HG03039 (cell line): ENCODE measurements at regions not wholly inside any gene's neighbourhood (a gene's known extent, or its start where the extent isn't known, plus 50 kb on each side); places are given as distances from the start of the nearest gene placed in this dataset.
"Not testable (repeated sequence)": the region's sequence is repeated elsewhere in the genome, so short reads cannot be mapped to it uniquely, and the experiment has no call there.

ENCODE experiments used
- ATAC-seq: cut with Tn5 transposase; IDR thresholded peaks from one replicate; pipeline ENCODE4 v1.9.1; 2021; ENCODE audit warnings: mild to moderate bottlenecking, moderate library complexity; ENCODE audit not compliant: unreplicated experiment

GRCh38 chr13:64662887-64663593 lies 2567.1 kb downstream of the PCDH9 start:
- ATAC-seq, result no peak

GRCh38 chr13:64648293-64648692 lies 2581.8 kb downstream of the PCDH9 start:
- ATAC-seq, result no peak

DNA sequence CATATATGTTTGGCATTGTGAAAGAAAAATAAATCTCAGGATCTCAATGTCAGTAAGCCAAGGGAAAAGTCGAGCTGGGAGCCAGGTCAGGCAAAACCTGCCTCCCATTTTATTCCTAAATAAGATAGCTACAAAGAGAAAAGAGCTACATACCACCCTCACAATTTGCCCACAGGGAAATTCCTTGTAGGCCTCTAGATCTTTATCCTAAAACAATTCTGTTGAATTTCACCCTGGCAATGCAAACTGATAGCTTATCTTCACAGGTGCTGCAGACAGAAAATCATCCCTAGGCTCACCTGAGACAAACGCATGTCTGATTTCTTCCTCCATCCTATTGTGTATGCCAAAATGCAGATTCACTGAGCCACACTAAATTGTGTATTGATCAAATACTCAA lies 2587.1 kb downstream of the PCDH9 start:
- ATAC-seq, result no peak

- no peak for ATAC-seq
Observed at GRCh38 chr13:64640002-64640401, 2590.1 kb downstream of the PCDH9 start.

GRCh38 chr13:64639206-64639605 lies 2590.9 kb downstream of the PCDH9 start:
- ATAC-seq, result no peak

- ATAC-seq, result no peak
Observed at GRCh38 chr13:64633948-64634347, 2596.2 kb downstream of the PCDH9 start.

- no peak for ATAC-seq
Observed at GRCh38 chr13:64627654-64628053, 2602.5 kb downstream of the PCDH9 start.

GRCh38 chr13:64626105-64626504 lies 2604.0 kb downstream of the PCDH9 start:
- no peak for ATAC-seq

- no peak for ATAC-seq
Observed at GRCh38 chr13:64617231-64617630, 2612.9 kb downstream of the PCDH9 start.

- no peak for ATAC-seq
Observed at GRCh38 chr13:64591971-64592370, 2638.2 kb downstream of the PCDH9 start.

GRCh38 chr13:64579331-64579730 lies 2650.8 kb downstream of the PCDH9 start:
- no peak for ATAC-seq

DNA sequence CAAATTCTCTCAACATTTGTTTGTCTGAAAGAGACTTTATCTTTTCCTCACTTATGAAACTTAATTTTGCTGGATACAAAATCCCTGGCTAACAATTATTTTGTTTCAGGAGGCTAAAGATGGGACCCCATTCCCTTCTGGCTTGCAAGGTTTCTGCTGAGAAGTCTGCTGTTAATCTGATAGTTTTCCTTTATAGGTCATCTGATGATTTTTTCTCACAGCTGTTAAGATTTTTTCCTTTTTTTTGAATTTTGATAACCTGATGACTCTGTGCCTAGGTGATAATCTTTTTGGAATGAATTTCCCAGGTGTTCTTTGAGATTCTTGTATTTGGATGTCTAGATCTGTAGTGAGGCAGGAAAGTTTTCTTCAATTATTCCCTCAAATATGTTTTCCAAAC lies 2661.4 kb downstream of the PCDH9 start:
- ATAC-seq, result no peak

GRCh38 chr13:64558031-64558430 lies 2672.1 kb downstream of the PCDH9 start:
- ATAC-seq, result not testable (repeated sequence)

DNA sequence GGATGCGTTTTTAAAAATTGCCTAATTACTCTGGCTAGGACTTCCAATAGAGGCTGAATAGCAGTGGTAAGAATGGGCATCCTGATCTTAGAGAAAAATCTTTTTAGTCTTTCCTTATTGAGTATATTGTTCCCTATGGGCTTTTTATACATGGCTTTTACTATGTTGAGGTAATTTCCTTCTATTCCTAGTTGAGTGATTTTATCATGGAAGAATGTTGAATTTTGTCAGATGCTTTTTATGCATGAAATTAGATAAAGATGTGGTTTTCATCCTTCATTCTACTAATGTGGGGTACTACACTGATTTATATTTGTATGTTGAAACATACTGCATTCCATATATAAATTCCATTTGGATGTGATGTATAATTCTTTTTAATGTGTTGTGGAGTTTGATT lies 2673.8 kb downstream of the PCDH9 start:
- no peak for ATAC-seq

- ATAC-seq, result no peak
Observed at GRCh38 chr13:64553411-64554129, 2676.6 kb downstream of the PCDH9 start.

DNA sequence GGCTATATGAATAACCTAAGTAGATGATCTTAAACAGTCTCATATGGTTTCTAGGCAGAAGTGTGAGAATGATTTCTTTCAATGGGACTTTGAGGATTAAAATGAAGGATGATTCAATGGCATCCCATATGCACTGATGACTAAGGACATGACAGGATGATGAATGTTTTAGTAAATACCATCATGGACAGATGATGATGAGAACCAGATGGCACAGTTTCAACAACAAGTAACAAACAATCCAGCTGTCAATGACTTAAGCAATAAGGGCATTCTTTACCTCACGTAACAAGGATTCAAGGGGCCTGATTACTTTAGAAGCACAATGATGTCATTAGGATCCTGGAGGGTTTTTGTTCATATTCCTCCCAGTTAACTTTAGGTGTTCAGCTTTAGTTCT lies 2678.4 kb downstream of the PCDH9 start:
- no peak for ATAC-seq

GRCh38 chr13:64546371-64546770 lies 2683.8 kb downstream of the PCDH9 start:
- no peak for ATAC-seq

DNA sequence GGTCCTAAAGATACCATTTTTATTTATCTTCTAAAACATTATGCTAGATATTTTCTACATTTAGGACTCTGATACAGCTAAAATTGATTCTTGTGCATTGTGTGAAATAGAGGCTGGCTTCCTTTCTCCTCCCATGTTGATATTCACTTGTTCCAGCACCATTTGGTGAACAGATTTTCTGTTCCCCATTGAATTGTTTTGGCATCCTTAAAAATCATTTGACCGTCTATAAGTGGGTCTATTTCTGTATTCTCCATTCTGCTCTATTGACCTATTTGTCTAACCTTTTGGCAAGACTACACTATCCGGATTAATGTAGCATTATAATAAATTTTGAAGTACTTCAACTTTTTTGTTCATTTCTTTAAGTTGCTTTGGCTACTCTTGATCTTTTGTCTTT lies 2689.2 kb downstream of the PCDH9 start:
- ATAC-seq, result no peak

DNA sequence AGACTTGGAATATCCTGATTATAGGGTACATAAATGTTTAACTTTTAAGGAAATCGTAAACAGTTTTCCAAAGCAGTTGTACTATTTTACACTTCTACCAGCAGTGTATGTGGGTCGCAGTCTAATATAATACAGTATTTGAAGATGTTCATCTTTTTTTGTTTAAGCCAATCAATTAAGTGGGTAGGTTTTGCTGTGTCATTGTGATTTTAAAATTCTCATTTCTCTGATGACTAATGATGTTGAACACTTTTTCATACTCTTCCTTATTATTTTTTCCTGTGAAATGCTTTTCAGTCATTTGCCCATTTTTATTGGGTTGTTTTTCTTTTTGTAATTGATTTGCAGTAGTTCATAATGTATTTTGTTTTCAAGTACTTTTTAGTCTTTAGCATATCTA lies 2689.7 kb downstream of the PCDH9 start:
- ATAC-seq, result no peak

GRCh38 chr13:64538711-64539110 lies 2691.4 kb downstream of the PCDH9 start:
- ATAC-seq, result no peak

DNA sequence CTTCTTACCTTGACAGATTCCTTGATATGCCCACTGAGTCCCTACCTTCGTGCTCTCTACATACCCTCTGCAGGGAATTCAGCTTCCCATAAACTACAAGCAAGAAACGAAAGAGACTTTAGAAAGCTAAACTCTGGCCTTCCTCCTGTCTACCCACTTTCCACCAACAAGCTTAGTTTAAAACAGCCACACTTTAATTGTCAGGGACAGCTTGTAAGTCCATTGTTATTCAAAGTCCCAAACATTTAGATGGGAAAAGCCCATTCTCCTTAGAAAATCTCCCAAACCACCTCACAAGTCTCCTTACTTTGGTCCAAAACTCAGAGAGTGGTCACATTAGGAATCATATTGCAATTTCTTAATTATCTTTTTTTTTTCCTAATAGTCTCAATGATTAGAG lies 2695.8 kb downstream of the PCDH9 start:
- ATAC-seq, result no peak

DNA sequence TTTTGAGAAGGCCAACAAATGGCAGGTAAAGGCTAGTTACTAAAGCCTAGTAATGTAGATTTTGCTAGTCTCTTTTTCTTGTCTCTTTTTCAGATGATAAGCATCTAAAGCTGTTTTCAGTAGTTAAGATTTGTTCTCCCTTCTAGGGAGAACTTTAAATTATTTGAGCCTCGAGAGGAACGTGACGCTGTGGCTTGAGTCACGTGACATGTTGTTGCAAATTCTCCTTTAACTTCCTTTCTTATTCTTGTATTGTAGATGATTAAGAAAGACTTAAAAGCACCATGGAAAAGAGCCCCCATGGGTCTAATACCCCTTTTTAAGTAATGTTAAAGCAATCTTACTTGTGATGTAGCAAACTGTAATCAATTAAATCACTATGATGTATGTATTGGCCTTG lies 2698.7 kb downstream of the PCDH9 start:
- no peak for ATAC-seq
